NCI-H1105 (cell line): ENCODE measurements at regions not wholly inside any gene's neighbourhood (a gene's known extent, or its start where the extent isn't known, plus 50 kb on each side); places are given as distances from the start of the nearest gene placed in this dataset.
A peak's percentile ranks its signal among the peaks of the same experiment; 100 is the strongest.

ENCODE experiments used
- DNase-seq: peaks from one replicate; lab custom pipeline; 2025; lab: John Stamatoyannopoulos, UW

- DNase-seq, result no peak
Measured at GRCh38 chr13:111394211-111394922, 73.9 kb downstream of the TEX29 start.

- no peak for DNase-seq
Measured at GRCh38 chr13:111395511-111396393, 75.3 kb downstream of the TEX29 start.

- DNase-seq, result no peak
Measured at GRCh38 chr13:111396457-111396856, 76.0 kb downstream of the TEX29 start.

GRCh38 chr13:111397202-111397880 lies 76.9 kb downstream of the TEX29 start:
- DNase-seq, result no peak

- no peak for DNase-seq
Measured at GRCh38 chr13:111398196-111398595, 77.8 kb downstream of the TEX29 start.

- no peak for DNase-seq
Measured at GRCh38 chr13:111398715-111399299, 78.4 kb downstream of the TEX29 start.

GRCh38 chr13:111399334-111399733 lies 78.9 kb downstream of the TEX29 start:
- no peak for DNase-seq

GRCh38 chr13:111399776-111400538 lies 79.5 kb downstream of the TEX29 start:
- DNase-seq, result no peak

GRCh38 chr13:111401151-111401550 lies 80.7 kb downstream of the TEX29 start:
- no peak for DNase-seq

- DNase-seq, result no peak
Measured at GRCh38 chr13:111401755-111402154, 81.3 kb downstream of the TEX29 start.

GRCh38 chr13:111402441-111402840 lies 82.0 kb downstream of the TEX29 start:
- DNase-seq, result no peak

GRCh38 chr13:111403266-111403665 lies 82.8 kb downstream of the TEX29 start:
- DNase-seq, result no peak

- no peak for DNase-seq
Measured at GRCh38 chr13:111404746-111405145, 84.3 kb downstream of the TEX29 start.

- DNase-seq, result no peak
Measured at GRCh38 chr13:111406636-111407035, 86.2 kb downstream of the TEX29 start.

GRCh38 chr13:111407381-111408131 lies 87.1 kb downstream of the TEX29 start:
- no peak for DNase-seq

GRCh38 chr13:111409413-111409812 lies 89.0 kb downstream of the TEX29 start:
- DNase-seq, result no peak

- DNase-seq, result no peak
Measured at GRCh38 chr13:111410232-111411021, 90.0 kb downstream of the TEX29 start.

GRCh38 chr13:111411151-111411858 lies 90.9 kb downstream of the TEX29 start:
- DNase-seq, result peak; percentile 52

GRCh38 chr13:111411919-111412650 lies 91.6 kb downstream of the TEX29 start:
- no peak for DNase-seq
